ENCODE measurements at regions not wholly inside any gene's neighbourhood (a gene's known extent, or its start where the extent isn't known, plus 50 kb on each side); places are given as distances from the start of the nearest gene placed in this dataset.

DNA sequence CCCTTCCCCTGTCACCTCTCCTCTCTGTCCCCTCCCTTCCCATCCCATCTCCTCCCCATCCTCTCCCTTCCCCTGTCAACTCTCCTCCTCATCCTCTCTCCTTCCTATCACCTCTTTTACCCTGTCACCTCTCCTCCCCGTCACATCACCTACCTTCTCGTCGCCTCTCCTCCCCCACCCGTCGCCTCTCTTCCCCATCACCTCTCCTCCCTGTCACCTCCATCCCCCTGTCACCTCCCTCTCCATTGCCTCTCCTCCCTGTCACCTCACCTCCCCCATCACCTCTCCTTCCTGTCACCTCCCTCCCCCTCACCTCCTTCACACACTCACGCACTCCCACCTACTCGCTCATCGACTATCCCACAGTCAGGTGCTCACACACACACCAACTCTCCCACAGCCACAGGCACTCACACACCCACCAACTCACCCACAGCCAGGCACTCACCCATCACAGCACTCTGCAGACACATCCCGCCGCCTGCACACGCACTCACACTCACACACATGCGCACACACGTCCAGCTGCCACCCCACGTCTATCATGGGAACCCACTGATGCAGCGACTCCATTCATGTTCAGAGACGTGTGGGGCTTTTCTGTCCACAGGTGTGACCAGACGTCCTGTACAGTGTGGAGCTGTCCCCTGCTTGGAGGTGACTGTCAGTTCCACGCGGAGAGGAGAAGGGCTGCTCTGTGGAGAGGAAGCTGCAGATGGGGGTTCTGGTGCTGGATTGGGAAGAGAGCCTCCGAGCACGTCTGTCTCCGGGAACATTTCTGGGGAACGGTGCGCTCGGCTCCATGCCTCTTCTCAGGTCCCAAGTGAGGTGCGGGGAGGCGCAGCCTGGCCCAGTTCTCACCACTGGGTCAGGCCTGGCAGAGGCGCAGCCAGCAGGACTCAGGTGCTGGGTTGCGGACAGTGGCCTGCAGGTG, 184.3 kb downstream of the TTLL2 start:
- no peak for DNase-seq (ENCODE audit: low spot score)

DNA sequence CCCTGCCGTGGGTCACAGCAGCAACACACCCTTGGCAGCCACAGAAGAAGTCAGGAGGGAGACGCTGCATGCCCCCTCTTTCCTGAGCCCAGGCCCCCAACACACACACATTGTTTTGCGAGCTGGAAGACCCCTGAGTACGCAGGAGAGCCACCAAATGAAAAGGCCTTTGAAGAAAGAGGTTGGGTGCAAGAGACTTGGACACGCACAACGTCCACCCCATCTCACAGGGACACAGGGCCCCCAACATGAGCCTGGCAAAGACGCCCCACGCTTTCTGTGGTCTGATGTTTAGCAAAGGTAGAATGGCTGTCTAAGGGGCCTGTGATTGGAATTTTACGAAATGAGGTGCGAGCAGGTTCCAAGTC, 185.0 kb downstream of the TTLL2 start:
- no peak for DNase-seq (ENCODE audit: low spot score)

DNA sequence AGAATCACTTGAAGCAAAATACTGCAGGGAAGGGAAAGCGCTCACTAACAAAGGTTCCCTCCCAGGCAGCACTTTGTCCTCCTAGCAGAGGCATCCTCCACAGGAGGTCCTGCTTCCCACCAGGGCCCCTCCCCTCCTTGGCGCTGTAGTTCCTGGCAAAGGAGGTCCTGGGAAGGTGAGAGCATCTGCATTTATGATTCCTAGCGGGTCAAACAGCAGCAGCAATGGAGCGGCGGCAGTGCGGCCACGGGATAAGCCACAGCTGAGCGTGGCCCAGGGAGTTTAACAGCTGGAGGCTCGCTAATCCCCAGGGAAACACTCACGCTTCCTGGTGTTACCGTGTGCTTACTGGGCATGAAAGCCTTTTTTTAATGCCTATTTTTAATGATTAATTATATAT, 185.8 kb downstream of the TTLL2 start:
- no peak for DNase-seq (ENCODE audit: low spot score)

DNA sequence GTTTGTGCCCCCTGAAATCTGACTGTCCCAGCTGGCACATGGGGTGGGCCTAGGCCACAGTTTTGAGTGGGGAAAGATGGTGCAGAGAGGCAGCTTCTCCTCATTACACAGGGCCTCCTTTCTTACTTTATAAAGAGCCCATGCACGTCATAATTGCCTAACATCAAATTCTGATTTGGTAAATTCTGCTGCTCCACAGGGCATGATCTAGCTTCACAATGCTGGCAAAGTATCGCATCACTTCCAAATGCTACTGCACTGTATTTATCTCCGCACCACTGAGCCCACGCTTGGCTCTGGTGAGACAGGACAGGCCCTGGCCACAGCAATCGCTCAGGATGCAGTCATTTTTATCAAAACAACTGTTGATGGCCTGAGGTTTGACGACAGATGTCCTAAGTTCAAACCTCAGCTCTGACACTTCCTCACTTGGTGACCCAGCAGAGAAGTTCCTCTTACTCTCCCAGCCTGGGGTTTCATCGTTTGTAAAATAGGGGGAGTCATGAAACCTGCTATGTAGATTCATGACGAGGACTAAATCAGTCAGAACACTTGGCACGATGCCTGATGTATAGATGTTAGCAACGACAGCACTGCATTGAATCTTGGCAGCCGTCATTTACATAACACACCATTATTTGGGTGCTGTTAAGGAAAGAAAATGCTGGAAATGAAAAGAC, 187.9 kb downstream of the TTLL2 start:
- peak; percentile 53 for DNase-seq (ENCODE audit: low spot score)

DNA sequence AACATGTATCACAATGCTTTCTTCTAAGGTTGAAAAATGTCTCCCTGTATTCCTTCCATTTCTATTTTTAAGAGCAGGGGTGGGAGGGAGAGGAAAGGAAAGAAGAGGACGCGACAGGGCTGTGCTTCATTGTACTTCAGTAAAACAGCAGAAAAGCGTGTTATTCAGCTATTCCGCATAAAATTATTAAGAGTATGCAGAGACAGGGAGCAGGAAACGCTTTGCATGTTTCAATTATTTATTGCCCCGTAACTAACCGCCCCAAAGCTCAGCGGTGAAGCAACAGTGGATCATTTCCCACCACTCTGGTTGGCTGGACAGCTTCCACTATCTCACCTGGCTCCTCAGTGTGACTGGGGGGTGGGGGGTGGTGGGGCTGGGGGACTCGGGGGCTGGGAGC, 188.9 kb downstream of the TTLL2 start:
- no peak for DNase-seq (ENCODE audit: low spot score)

DNA sequence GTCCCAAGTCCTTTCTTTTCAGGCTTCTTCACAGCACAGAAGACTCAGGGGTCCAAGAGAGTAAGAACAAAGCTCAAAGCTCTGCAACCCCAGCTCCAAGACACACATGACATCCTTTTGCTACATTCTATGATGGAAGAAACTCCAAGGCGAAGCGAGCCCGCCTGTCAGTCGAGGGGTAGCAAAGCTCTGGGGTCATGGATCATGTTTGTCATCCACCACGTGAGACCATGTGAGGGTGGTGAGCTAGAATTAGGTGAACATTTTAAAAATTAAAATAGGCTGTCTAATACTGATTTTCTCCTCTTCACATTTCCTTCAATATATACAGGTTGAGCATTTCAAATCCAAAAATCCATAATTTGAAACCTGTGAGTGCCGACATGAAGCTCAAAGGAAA, 189.6 kb downstream of the TTLL2 start:
- DNase-seq (ENCODE audit: low spot score), result no peak

DNA sequence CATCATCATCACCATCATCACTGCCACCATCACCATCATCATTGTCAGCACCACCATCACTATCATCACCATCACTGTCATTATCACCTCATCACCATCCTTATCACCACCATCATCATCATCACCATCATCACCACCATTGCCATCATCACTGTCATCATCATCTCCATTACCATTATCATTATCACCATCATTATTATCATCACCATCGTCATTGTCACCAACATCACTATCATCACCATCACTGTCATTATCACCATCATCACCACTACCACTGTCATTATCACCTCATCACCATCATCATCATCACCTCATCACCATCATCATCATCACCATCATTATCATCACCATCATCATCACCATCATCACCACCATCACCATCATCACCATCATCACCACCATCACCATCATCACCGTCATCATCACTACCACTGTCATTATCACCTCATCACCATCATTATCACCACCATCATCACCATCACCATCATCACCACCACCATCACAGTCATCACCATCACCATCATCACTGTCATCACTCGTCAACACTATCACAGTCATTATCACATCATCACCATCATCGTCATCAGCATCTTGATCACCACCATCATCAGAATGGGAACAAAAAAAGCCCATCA, 191.1 kb downstream of the TTLL2 start:
- DNase-seq (ENCODE audit: low spot score), result no peak

DNA sequence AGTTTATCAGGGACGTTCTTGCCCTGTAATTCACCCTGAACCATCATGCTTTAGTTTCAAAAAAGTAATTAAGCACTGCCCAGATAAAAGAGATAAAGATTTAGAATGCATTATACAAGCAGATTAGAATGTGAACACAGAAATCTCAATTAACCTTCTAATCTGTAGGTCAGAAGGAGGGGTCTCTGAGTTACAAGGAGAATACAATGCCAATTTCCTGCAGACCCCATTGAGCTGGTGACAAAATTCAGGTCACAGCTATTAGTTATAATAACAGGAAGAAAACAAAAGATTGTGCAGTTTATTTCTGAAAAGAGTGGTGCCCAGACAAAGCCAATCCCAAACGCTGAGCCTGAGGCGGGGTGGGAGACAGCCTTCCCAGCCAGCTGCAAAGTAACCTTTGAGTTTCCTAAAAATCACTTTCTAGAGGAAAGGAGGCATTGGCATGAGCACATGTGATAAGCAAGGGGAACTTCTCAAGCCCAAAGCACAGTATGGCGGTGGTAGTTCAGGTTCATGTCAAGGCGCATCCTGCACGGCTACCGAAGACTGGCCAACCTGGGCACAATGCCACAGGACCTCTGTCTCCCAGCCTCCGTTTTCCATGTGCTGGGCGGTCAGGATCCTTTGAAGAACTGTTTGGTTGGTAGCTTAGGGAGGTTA, 192.5 kb downstream of the TTLL2 start:
- DNase-seq (ENCODE audit: low spot score), result peak; percentile 62

DNA sequence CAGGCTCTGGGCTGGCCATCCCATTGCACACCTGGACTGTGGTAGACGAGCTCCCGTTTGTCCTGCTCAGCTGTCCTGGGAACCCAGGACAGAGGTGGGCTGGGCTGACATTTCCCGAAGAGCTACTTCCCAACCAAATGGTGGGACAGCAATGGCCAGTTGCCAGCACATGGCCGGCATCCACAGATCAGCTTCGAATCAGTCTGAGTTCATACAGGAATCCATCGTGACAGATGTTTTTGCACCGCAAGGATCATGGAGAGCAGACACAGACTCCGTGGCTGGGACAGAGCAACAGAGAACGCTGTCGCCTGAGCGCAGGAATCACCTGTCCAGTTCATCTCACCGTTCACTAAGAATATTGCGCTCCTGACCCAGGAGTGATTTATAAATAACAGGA, 198.5 kb downstream of the TTLL2 start:
- DNase-seq (ENCODE audit: low spot score), result peak; percentile 37

DNA sequence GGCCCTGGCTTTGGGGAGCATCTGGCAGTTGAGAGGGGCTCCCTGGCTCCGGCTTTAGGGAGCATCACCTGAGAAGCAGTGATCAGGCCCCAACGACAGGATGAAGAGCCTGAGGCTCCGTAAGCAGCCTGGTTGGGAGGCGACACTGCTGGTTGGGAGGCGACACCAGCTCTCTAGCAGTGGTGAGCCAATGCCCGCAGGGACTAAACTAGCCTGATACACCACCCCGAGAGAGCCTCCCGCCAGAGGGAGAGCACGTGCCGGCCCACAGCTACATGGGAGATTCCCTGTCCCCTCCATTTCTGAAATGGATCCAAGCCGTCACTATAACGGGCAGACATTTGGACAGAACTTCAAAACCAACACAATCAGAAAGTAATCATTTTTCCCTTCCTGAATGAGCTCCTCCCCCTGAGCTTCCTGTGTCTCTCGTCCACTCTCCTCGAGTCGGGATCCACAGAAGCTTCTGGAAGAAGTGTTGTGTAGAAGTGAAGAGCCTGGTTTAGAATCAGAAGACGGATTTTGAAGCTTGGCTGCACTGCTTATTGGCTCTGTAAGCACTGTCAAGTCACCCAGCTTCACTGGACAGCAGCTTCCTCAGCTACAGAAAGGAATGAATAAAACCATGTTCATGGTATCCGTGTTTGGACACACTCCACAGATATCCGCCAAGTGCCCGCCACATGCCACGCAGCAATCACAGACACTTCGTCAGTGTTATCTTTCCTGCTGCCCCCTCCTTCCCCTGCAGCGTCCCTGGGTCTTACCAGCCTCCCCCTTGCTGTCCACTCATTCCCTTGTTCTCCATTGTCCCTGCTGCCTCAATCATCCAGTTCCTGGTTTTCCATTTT, 199.6 kb downstream of the TTLL2 start:
- DNase-seq (ENCODE audit: low spot score), result peak; percentile 68

DNA sequence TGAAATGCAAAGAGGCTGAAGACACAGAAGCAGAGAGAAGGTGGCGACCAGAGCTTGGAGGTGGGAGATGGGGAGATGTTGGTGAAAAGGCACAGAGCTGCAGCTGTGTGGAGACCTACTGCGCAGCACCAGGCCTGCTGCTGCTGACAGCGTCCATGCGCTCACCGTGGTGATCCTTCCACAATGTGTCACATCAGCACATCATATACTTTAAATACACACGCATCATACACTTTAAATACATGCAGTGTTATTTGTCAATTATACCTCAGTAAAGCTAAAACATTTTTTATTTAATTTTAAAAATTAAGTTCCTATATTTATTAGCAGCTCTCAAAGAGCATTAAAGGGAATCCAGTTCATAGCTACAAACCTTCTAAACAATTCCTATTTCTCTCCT, 200.9 kb downstream of the TTLL2 start:
- peak; percentile 43 for DNase-seq (ENCODE audit: low spot score)

DNA sequence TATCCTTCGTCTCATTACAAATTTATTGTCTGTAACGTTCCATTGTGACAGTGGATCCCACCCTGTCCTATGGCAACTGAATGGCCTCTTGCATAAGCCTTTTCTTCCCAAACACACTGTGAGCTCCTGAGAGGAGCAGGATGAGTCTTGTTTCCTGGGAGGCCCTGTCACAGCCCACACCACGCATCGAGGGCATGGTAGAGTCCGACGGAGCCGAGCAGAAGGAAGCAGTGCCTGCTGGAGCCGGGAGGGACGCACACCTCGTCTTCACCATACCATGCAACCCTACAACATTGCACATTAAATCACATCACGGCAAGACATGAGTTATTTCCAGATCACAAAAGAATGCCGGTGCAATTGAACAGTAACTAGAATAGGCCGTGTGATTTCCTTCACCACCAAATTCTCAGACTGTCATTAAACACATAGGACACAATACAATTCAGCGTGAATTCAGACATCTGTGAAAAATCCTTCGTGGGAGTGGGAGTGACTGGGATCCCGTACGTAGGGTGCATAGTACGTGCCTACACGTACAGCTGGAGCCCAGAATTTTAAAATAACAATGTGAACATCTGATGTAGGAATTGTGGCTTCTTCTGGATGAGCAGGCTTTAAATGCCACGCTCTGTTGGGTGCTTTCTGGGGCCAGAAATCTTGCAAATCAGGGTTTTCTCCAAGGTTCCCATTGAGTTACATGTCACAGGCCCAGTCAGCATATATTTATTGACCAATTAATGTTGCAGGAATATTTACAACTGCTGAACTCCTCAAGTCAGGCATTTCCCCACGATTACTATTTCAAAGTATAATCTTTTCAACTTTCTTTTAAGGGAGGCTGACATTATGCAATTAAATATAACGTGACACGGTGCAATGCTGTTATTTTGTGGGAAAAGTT, 201.8 kb downstream of the TTLL2 start:
- no peak for DNase-seq (ENCODE audit: low spot score)

DNA sequence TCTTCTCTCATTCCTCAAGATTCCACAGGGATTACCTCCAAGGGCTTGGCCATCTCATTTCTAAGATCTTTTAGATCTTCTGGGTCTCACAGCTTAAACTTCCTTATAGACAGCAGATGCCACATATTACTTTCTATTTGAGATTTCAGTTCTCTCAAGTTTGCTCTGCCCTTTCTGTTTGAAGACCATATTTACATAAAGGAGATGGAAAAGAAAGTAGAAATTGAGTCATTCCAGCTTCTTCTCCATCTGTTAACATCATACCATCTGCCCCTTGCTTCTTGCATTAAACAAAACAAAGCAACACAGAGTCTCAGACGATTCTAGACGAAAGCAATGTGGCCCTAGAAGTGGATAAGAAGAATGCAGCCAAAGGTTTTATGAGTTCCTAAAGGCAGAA, 203.4 kb downstream of the TTLL2 start:
- no peak for DNase-seq (ENCODE audit: low spot score)

DNA sequence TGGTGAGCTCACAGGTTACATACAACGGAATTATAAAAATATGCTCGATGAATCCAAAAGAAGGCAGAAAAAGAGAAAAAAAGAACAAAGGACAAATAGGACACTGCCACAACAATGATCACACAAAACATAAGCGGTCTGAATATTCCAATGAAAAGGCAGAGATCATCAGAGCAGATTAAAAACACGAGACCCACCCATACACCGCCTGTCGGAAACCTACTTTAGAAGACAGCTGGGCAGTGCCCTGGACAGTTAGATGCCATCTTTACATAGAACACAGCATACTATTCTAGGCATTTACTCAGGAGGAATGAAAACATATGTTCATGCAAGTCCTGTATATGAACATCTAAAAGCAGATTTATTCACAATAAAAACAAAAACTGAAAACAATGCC, 204.1 kb downstream of the TTLL2 start:
- no peak for DNase-seq (ENCODE audit: low spot score)

DNA sequence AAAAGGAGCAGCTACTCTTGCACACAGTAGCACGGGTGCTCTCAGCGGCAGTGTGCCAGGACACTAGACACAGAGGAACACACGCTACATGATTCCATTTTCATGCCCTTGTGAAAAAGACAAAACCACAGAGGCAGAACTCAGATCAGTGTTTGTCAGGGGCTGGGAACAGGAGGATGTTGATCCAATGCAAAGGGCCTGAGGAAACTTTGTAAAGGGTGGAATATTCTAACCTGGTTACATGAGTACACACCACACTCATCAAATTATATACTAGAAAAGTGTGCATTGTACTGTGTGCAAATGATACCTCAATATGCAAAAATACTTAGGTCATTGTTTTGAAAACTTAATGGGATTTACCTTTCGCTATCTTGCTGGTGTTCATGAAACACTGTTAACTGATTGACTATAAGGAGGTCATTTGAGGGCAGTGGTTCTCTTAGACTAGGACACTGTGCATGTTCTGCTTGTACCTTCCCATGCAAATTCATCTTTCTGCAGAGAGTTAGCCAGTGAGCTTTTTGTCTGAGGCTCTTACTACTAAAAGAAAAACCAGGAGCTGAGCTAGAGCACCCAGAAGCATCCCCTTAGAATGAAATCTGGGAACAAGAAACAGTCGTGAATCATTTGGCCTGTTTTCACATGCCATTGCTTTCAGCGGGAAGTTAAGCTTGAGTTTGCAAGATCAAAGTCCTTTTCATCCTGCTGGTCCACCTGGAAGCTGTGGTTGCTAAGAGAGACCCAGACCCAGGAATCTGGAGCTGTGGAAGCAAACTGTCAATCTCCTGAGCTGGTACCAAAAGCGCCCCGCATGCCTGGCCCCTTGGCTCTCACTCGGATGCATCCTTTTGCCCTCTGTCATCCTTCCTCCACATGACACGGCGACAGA, 204.8 kb downstream of the TTLL2 start:
- no peak for DNase-seq (ENCODE audit: low spot score)

DNA sequence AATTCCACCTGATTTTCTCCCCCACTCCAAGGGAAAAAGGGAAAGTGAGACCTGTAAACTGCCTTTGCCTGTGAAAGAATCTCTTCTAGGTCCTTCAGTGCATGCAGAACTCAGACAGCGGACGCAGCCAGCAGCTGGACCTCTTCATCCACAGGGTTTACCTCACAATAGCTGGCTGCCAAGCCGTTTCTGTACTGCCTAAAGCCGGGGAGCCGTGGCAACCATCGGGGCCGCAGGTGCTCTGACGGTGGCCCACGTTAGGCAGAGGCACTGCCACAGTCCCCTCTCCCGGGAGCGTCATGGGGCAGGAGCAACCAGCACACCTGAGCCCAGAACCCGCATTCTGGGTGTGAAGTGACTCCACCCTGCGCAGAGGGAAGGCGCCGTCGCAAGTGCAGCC, 206.1 kb downstream of the TTLL2 start:
- no peak for DNase-seq (ENCODE audit: low spot score)

DNA sequence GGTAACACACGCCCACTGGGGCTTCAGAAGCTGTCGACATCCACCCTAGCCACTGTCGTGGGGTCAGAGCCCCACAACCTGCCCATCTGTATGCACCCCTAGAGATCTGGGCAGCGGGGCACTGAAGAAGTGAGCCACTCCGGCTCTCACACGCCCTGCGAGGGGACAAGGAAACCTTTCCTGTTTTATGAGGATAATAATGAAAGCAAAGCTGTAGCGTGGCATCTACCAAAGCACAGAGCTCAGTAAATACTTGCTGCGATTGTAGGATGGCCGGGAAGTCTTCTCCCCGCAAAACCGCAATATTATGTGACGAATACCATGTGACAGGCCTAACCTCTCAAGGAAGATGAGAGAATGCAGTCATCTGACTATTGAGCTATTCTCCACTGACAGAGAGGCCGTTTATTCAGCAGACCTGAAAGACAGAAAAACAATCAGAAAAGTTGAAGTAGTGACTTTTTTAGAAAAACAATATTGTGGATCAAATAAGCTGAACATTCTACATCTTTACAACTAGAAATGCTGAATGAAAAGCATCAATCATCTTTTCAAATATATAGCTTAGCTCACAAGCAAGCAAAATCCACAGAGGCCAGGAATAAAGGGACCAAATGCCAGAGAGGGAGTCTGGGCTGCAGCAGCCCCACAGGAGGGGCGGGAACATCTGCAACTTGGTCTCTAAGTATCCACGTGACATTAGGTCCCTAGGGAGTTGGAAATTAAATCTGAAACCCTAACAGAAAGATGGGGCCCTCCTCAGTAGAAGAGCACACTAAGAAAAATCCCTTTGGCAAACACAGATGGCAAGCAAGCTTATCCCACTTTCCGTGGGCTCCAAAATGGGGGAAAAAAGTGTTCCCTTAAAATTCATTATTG, 207.8 kb downstream of the TTLL2 start:
- no peak for DNase-seq (ENCODE audit: low spot score)

DNA sequence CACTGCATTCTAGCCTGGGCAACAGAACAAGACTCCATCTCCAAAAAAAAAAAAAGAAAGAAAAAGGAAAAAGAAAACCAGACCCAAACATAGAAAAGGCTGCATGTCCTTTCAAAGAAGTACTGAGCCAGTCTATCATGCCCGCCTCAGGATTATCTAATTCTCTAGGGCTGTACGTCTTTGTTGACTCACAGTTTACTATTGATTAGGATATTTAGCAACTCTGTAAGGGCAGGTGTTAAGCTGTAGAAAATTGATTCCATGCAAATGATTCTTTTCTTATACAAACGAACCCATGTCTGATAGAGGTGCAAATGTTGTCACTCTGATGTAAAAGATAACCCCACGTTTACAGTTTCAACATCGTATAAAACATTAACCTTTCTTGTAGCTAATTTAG, 209.0 kb downstream of the TTLL2 start:
- no peak for DNase-seq (ENCODE audit: low spot score)

Measured in mesenteric fat pad (tissue), 1 donor.